Heart right ventricle (tissue), 16 donors: ENCODE measurements at regions not wholly inside any gene's neighbourhood (a gene's known extent, or its start where the extent isn't known, plus 50 kb on each side); places are given as distances from the start of the nearest gene placed in this dataset.

ENCODE experiments used
- ATAC-seq, 8 donors: fragments of 200-7000 bp; cut with Tn5 transposase; one replicate each; pipeline ENCODE4 v1.9.1; 2020; ENCODE audit warnings: mild to moderate bottlenecking in 8 of 8, moderate library complexity in 8 of 8, moderate number of reproducible peaks in 1 of 8
- DNase-seq, 2 donors: peaks; one replicate each; pipeline ENCODE4 v3.0.0-alpha.2; 2020
- H3K27ac ChIP-seq, 10 donors: fragments of 200-600 bp; sonication (generic) in 2 of 10; one replicate each; pipeline versions ENCODE4 v1.5.0 to v1.8.0; 2020 to 2022; ENCODE audit warnings: mild to moderate bottlenecking in 3 of 10
- H3K27me3 ChIP-seq, 7 donors: fragments of 200-600 bp; one replicate each; pipeline ENCODE4 v1.8.0; 2021 to 2022; ENCODE audit warnings: mild to moderate bottlenecking in 2 of 7
- H3K36me3 ChIP-seq, 9 donors: fragments of 200-600 bp; sonication (generic) in 1 of 9; one replicate each; pipeline versions ENCODE4 v1.5.0 to v1.8.0; 2020 to 2022; ENCODE audit warnings: mild to moderate bottlenecking in 2 of 9
- H3K4me1 ChIP-seq, 9 donors: fragments of 200-600 bp; sonication (generic) in 1 of 9; one replicate each; pipeline versions ENCODE4 v1.5.0 to v1.8.0; 2020 to 2022; ENCODE audit warnings: mild to moderate bottlenecking in 4 of 9
- H3K4me3 ChIP-seq, 10 donors: fragments of 200-600 bp; sonication (generic) in 2 of 10; one replicate each; pipeline versions ENCODE4 v1.5.0 to v1.8.0; 2020 to 2022; ENCODE audit warnings: mild to moderate bottlenecking in 7 of 10, moderate library complexity in 2 of 10
- H3K9me3 ChIP-seq, 11 donors: fragments of 200-600 bp in 10 of 11; sonication (generic) in 2 of 11; one replicate each; pipeline versions ENCODE4 v1.5.0 to v1.8.0; 2013 to 2022; ENCODE audit warnings: mild to moderate bottlenecking in 2 of 11, control low read depth in 1 of 11, moderate library complexity in 1 of 11
- CTCF ChIP-seq, 9 donors: fragments of 200-600 bp; sonication (generic) in 2 of 9; IDR thresholded peaks; one replicate each; pipeline versions ENCODE4 v1.5.0 to v1.8.0; 2021 to 2022; ENCODE audit warnings: antibody characterized with exemption in 9 of 9, mild to moderate bottlenecking in 5 of 9, moderate library complexity in 1 of 9
- WGBS, 2 donors: extraction: QIAGEN DNeasy Blood & Tissue Kit; methylation state at CpG; one replicate each; pipeline ENCODE4 v1.1.7; 2013; ENCODE audit warnings: inconsistent platforms in 1 of 2; 5-methylcytosine and 5-hydroxymethylcytosine counted together
- intact Hi-C, 10 donors: fragments of 100-400 bp; cut with DNase I; formaldehyde crosslinking; loops; one replicate each; pipeline versions ENCODE4 v1.11.1 to v1.14.2; 2022
- donor health status: Arrhythmogenic right ventricular cardiomyopathy.
- donor health status: ischemic (EF 13 %, LVEDD 7.1; RV severe dilation, severe dysfunction).
- donor health status: healthy with polysubstance abuse.
- donor health status: DM: no; HTN: yes; CAD: no.
- donor health status: DM: no; HTN: no; CAD: no.
- donor health status: ischemic (EF 25% LVEDD 6.9; RV normal size, moderate dysfunction).
- donor health status: ischemic (EF 25% LVEDD 5.7; RV mildly dilated, moderate dysfunction).
- donor health status: healthy.
- donor health status: DM: yes; HTN: yes; CAD: no.
- donor health status: Ischemic cardiomyopathy.
- donor health status: ischemic (EF 35%, LVEDD 5.7; RV mildly dilated, moderate dysfunction).
- donor health status: nonischemic (EF 11% LVEDD 7.7; RV severe dilation, severe dysfunction).
- donor health status: DM: yes; HTN: yes; CAD: no.
- donor health status: PGD.
- donor health status: ischemic (EF 29% LVEDD 5.4; RV normal size, mild dysfunction).
- donor health status: nonischemic (EF 23%, LVEDD 6.1; RV moderate dilation, normal function).

GRCh38 chr18:34494359-34494696 lies 215.8 kb upstream of the DTNA start:
- peaks cover 0 to 40% (median 0%) of the 10 kb centered on the region in 7 donors for H3K27me3 ChIP-seq
- intact Hi-C loops: loop anchor here in 7 of 10 donors (2.0 to 10.0 kb wide), 10 partner anchors 52 to 300 kb away; no protein-coding TSS in a partner anchor
- DNase-seq: peak; percentile 11 to 26
- H3K9me3 ChIP-seq: no peaks in the 10 kb centered on the region
- peak overlapping the region; percentile 42 to 69 (median 65) for H3K4me3 ChIP-seq
- ATAC-seq: peak in 6 of 8 donors; percentile 25 to 63 (median 45)
- no peaks in the 10 kb centered on the region for H3K36me3 ChIP-seq
- 4 to 7% methylated on average over 16 of the region's 16 CpGs for WGBS, 2 donors
- peak overlapping the region; percentile 71 to 91 (median 84) for H3K27ac ChIP-seq
- no peak for TF ChIP-seq CTCF (IDR thresholded peaks at IDR 0.05)
- H3K4me1 ChIP-seq: peaks cover 0 to 28% (median 10%) of the 10 kb centered on the region in 9 donors

- Histone ChIP-seq H3K27me3 (peaks cover 0 to 38% (median 0%) of the 10 kb centered on the region in 7 donors), H3K36me3 (no peaks in the 10 kb centered on the region), H3K27ac (peak overlapping the region in 7 of 10 donors; percentile 27 to 91 (median 84)), H3K9me3 (peaks cover 0 to 5% (median 0%) of the 10 kb centered on the region in 11 donors), H3K4me1 (peaks cover 0 to 28% (median 10%) of the 10 kb centered on the region in 9 donors), H3K4me3 (peak overlapping the region in 7 of 10 donors; percentile 6 to 69 (median 67))
- ATAC-seq (no peak), DNase-seq (no peak)
- intact Hi-C loops: loop anchor here in 6 of 10 donors (2.0 to 10.0 kb wide), 7 partner anchors 67 to 299 kb away; no protein-coding TSS in a partner anchor
- no peak for TF ChIP-seq CTCF (IDR thresholded peaks at IDR 0.05)
- 32 to 43% methylated on average over 6 of the region's 6 CpGs for WGBS, 2 donors
Observed at GRCh38 chr18:34495506-34495905, 214.6 kb upstream of the DTNA start.

GRCh38 chr18:34501553-34501952 lies 208.5 kb upstream of the DTNA start:
- H3K36me3 ChIP-seq: no peaks in the 10 kb centered on the region
- no peak for ATAC-seq
- H3K9me3 ChIP-seq: peaks cover 0 to 36% (median 4%) of the 10 kb centered on the region in 11 donors
- DNase-seq: no peak
- no peak overlapping the region for H3K4me3 ChIP-seq
- intact Hi-C loops: no loop called here
- H3K4me1 ChIP-seq: peaks cover 0 to 10% (median 4%) of the 10 kb centered on the region in 9 donors
- WGBS, 2 donors: 57 to 62% methylated on average over 4 of the region's 4 CpGs
- no peak overlapping the region for H3K27ac ChIP-seq
- H3K27me3 ChIP-seq: no peaks in the 10 kb centered on the region
- TF ChIP-seq CTCF (IDR thresholded peaks at IDR 0.05): no peak

DNA sequence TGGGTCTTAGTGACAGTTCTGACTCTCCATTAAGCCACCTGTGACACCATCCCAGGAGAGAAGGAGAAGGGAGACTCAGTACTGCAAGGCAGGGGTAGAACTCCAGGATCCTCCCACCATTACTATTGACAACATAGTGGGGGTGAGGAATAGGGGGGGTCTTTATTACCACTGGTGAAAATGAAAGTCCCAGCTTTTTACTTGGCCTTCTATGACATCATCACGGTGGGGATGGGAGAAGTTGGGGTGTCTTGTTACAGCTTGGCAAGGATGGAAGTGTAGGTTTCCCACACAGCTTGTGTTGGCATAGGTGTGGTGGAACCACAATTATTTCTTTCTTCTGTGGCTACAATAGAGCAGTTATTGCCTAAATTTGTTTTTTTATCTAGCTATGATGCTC lies 203.9 kb upstream of the DTNA start:
- WGBS, 2 donors: 95 to 98% methylated on average over 1 of the region's 1 CpG
- peaks cover 0 to 25% (median 4%) of the 10 kb centered on the region in 11 donors for H3K9me3 ChIP-seq
- no peak for TF ChIP-seq CTCF (IDR thresholded peaks at IDR 0.05)
- no peak overlapping the region for H3K4me3 ChIP-seq
- H3K4me1 ChIP-seq: peaks cover 0 to 28% (median 11%) of the 10 kb centered on the region in 9 donors
- ATAC-seq: peak in 1 of 8 donors; percentile 39
- DNase-seq: no peak
- no peaks in the 10 kb centered on the region for H3K27me3 ChIP-seq
- no peak overlapping the region for H3K27ac ChIP-seq
- intact Hi-C loops: no loop called here
- H3K36me3 ChIP-seq: no peaks in the 10 kb centered on the region
